DOHH2 (cell line): ENCODE measurements at regions not wholly inside any gene's neighbourhood (a gene's known extent, or its start where the extent isn't known, plus 50 kb on each side); places are given as distances from the start of the nearest gene placed in this dataset.

ENCODE experiments used
- EZH2phosphoT487 ChIP-seq: fragments of 200-600 bp; sonication (generic); IDR thresholded peaks from 2 replicates; pipeline ENCODE4 v1.6.1; 2017; ENCODE audit warnings: borderline replicate concordance, mild to moderate bottlenecking, antibody characterized with exemption, low read length, moderate library complexity, mixed read lengths
- TF ChIP-seq, protein P1 (sequence below): fragments of 200-600 bp; sonication (generic); IDR thresholded peaks from one replicate; pipeline ENCODE4 v1.5.1; 2014; ENCODE audit warnings: antibody characterized with exemption, mild to moderate bottlenecking, low read depth, low read length; ENCODE audit not compliant: poor library complexity, severe bottlenecking

GRCh38 chr1:229922249-229922648, 144.8 kb upstream of the GALNT2 start:
- no peak for TF ChIP-seq EZH2phosphoT487
- TF ChIP-seq, protein P1, sequence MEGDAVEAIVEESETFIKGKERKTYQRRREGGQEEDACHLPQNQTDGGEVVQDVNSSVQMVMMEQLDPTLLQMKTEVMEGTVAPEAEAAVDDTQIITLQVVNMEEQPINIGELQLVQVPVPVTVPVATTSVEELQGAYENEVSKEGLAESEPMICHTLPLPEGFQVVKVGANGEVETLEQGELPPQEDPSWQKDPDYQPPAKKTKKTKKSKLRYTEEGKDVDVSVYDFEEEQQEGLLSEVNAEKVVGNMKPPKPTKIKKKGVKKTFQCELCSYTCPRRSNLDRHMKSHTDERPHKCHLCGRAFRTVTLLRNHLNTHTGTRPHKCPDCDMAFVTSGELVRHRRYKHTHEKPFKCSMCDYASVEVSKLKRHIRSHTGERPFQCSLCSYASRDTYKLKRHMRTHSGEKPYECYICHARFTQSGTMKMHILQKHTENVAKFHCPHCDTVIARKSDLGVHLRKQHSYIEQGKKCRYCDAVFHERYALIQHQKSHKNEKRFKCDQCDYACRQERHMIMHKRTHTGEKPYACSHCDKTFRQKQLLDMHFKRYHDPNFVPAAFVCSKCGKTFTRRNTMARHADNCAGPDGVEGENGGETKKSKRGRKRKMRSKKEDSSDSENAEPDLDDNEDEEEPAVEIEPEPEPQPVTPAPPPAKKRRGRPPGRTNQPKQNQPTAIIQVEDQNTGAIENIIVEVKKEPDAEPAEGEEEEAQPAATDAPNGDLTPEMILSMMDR, result no peak
